ENCODE measurements at regions not wholly inside any gene's neighbourhood (a gene's known extent, or its start where the extent isn't known, plus 50 kb on each side); places are given as distances from the start of the nearest gene placed in this dataset.

- Histone ChIP-seq H3K36me3 (ENCODE audit: control insufficient read depth, low read depth, low read length) (no peaks in the 10 kb centered on the region), H3K4me1 (ENCODE audit: control insufficient read depth, low read depth, low read length) (no peaks in the 10 kb centered on the region), H3K27ac (ENCODE audit: low read length) (no peak overlapping the region), H3K4me3 (ENCODE audit: low read length) (no peak overlapping the region), H3K9ac (ENCODE audit: low read length) (no peak overlapping the region), H3K9me3 (ENCODE audit: control insufficient read depth, low read depth, low read length) (no peaks in the 10 kb centered on the region), H3K27me3 (ENCODE audit: control insufficient read depth, insufficient read depth, low read length) (no peaks in the 10 kb centered on the region)
Measured at GRCh38 chr16:86376837-86377236, 133.5 kb upstream of the FOXF1 start.

GRCh38 chr16:86377251-86378022 is 132.9 kb upstream of the FOXF1 start:
- Histone ChIP-seq H3K4me1 (ENCODE audit: control insufficient read depth, low read depth, low read length) (no peaks in the 10 kb centered on the region), H3K27me3 (ENCODE audit: control insufficient read depth, insufficient read depth, low read length) (no peaks in the 10 kb centered on the region), H3K9me3 (ENCODE audit: control insufficient read depth, low read depth, low read length) (no peaks in the 10 kb centered on the region), H3K4me3 (ENCODE audit: low read length) (no peak overlapping the region), H3K36me3 (ENCODE audit: control insufficient read depth, low read depth, low read length) (no peaks in the 10 kb centered on the region), H3K27ac (ENCODE audit: low read length) (no peak overlapping the region), H3K9ac (ENCODE audit: low read length) (no peak overlapping the region)

- Histone ChIP-seq H3K9me3 (ENCODE audit: control insufficient read depth, low read depth, low read length) (no peaks in the 10 kb centered on the region), H3K27me3 (ENCODE audit: control insufficient read depth, insufficient read depth, low read length) (no peaks in the 10 kb centered on the region), H3K9ac (ENCODE audit: low read length) (no peak overlapping the region), H3K27ac (ENCODE audit: low read length) (no peak overlapping the region), H3K36me3 (ENCODE audit: control insufficient read depth, low read depth, low read length) (no peaks in the 10 kb centered on the region), H3K4me3 (ENCODE audit: low read length) (no peak overlapping the region), H3K4me1 (ENCODE audit: control insufficient read depth, low read depth, low read length) (no peaks in the 10 kb centered on the region)
Measured at GRCh38 chr16:86378128-86378527, 132.2 kb upstream of the FOXF1 start.

- no peaks in the 10 kb centered on the region for H3K27me3 ChIP-seq (ENCODE audit: control insufficient read depth, insufficient read depth, low read length)
- H3K9me3 ChIP-seq (ENCODE audit: control insufficient read depth, low read depth, low read length), result no peaks in the 10 kb centered on the region
- H3K27ac ChIP-seq (ENCODE audit: low read length), result no peak overlapping the region
- H3K36me3 ChIP-seq (ENCODE audit: control insufficient read depth, low read depth, low read length), result no peaks in the 10 kb centered on the region
- no peak overlapping the region for H3K4me3 ChIP-seq (ENCODE audit: low read length)
- no peak overlapping the region for H3K9ac ChIP-seq (ENCODE audit: low read length)
- H3K4me1 ChIP-seq (ENCODE audit: control insufficient read depth, low read depth, low read length), result peaks cover 3% of the 10 kb centered on the region
Measured at GRCh38 chr16:86378831-86379504, 131.4 kb upstream of the FOXF1 start.

GRCh38 chr16:86379505-86379846 is 130.9 kb upstream of the FOXF1 start:
- Histone ChIP-seq H3K27me3 (ENCODE audit: control insufficient read depth, insufficient read depth, low read length) (no peaks in the 10 kb centered on the region), H3K9ac (ENCODE audit: low read length) (no peak overlapping the region), H3K4me1 (ENCODE audit: control insufficient read depth, low read depth, low read length) (peaks cover 5% of the 10 kb centered on the region), H3K36me3 (ENCODE audit: control insufficient read depth, low read depth, low read length) (no peaks in the 10 kb centered on the region), H3K4me3 (ENCODE audit: low read length) (no peak overlapping the region), H3K27ac (ENCODE audit: low read length) (no peak overlapping the region), H3K9me3 (ENCODE audit: control insufficient read depth, low read depth, low read length) (no peaks in the 10 kb centered on the region)

DNA sequence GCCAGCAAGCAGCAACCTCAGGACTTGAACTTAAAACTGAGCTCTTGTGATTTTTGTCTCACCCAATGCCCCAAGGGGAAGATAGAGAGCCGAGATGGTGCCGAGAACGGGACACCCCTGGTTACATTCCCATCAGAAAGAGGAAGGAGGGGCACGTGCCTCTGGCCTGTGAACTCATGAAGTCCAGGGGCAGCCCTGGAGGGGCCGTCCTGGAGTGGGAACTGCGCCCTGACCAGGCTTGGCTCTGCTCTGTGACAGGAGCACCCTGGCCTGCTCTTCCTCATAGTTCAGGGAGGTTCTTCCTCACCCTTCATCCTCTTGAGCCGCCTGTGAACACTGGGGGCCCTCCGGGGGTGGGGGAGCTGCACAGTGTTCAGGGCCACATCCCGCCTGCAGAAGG is 130.3 kb upstream of the FOXF1 start:
- Histone ChIP-seq H3K27me3 (ENCODE audit: control insufficient read depth, insufficient read depth, low read length) (no peaks in the 10 kb centered on the region), H3K36me3 (ENCODE audit: control insufficient read depth, low read depth, low read length) (no peaks in the 10 kb centered on the region), H3K9me3 (ENCODE audit: control insufficient read depth, low read depth, low read length) (no peaks in the 10 kb centered on the region), H3K27ac (ENCODE audit: low read length) (no peak overlapping the region), H3K4me1 (ENCODE audit: control insufficient read depth, low read depth, low read length) (peaks cover 5% of the 10 kb centered on the region), H3K9ac (ENCODE audit: low read length) (no peak overlapping the region), H3K4me3 (ENCODE audit: low read length) (no peak overlapping the region)

DNA sequence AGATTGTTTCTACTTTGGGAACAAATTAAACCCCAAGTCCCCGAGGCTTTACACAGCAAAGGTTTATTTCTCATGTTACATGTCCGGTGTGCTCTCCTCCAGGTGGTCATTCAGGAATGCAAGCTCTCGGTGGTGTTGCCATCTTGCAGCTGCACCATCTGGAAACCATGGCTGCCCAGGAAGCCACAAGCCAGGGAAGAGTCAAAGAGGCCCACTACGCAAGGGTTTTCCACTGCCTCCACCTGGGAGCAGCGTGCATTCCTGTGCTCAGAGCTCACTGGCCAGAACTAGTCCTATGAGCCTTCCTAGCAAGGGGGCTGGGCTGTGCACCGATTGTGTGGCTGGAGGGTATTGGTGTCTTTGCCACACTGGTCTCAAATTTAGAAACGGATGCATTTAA is 128.8 kb upstream of the FOXF1 start:
- no peak overlapping the region for H3K27ac ChIP-seq (ENCODE audit: low read length)
- no peak overlapping the region for H3K9ac ChIP-seq (ENCODE audit: low read length)
- no peaks in the 10 kb centered on the region for H3K27me3 ChIP-seq (ENCODE audit: control insufficient read depth, insufficient read depth, low read length)
- no peak overlapping the region for H3K4me3 ChIP-seq (ENCODE audit: low read length)
- no peaks in the 10 kb centered on the region for H3K9me3 ChIP-seq (ENCODE audit: control insufficient read depth, low read depth, low read length)
- H3K4me1 ChIP-seq (ENCODE audit: control insufficient read depth, low read depth, low read length), result peaks cover 5% of the 10 kb centered on the region
- H3K36me3 ChIP-seq (ENCODE audit: control insufficient read depth, low read depth, low read length), result no peaks in the 10 kb centered on the region

DNA sequence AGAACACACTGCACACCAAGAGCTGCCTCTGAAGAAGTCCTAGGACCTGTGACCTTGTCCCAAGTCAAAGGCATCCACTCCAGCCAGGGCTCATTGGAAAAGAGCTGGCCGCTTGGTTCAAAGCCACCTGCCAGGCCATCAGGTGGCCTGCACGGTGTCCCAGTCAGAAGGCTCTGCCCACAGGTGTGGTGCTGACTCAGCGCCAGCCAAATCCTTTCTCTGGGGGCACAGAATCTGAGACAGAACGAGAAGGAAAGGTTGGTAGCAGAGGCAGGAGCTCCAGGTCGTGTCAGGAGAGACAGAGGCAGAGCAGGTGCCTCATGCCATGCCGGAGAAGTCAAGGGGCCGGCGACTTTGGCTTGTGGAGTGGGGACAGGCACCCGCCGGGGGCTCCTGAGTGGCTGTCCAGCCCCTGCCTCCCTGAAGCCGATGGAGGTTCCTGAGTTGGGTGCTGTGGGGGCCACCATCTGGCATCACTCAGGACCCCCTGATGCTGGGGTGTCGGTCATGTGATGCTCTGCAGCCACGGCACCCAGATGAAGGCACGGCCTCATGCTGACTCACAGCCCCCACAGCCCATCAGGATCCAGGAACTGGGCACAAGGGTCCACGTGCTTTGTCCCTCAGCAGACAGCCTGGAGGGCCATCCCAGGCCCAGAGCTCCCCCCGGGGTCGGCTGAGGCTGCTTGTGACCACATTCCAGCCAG is 128.1 kb upstream of the FOXF1 start:
- Histone ChIP-seq H3K9ac (ENCODE audit: low read length) (no peak overlapping the region), H3K4me3 (ENCODE audit: low read length) (no peak overlapping the region), H3K27me3 (ENCODE audit: control insufficient read depth, insufficient read depth, low read length) (no peaks in the 10 kb centered on the region), H3K4me1 (ENCODE audit: control insufficient read depth, low read depth, low read length) (peaks cover 5% of the 10 kb centered on the region), H3K36me3 (ENCODE audit: control insufficient read depth, low read depth, low read length) (no peaks in the 10 kb centered on the region), H3K27ac (ENCODE audit: low read length) (no peak overlapping the region), H3K9me3 (ENCODE audit: control insufficient read depth, low read depth, low read length) (no peaks in the 10 kb centered on the region)

DNA sequence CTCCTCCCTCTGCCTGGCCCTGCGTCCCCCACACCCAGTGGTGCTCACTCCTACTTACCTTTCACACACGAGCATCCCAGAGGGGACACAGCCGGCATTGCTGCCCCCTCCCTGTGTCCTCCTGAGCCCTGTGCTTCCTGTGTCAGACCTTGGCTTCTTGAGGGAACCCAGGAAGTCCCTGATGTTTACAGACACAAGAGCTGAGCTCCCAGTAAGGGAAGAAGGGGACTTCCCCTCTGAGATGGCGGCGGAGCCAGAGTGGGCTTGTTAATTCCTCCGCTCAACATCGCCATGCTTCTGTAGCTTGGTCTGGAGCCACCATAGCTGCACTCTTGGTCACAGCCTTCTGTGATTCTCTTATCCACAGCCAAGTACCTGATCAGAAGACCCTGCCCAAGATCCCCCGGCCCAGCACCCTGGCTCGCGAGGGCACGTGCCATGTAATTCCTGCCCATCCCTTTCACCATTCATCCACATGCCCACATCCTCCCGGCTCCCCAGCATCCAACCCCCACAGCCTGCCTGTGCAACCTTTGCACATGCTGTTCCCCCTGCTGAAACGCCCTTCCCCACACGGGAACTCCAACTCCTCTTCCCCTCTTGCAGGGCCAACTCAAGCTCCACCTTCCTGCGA is 127.4 kb upstream of the FOXF1 start:
- no peaks in the 10 kb centered on the region for H3K9me3 ChIP-seq (ENCODE audit: control insufficient read depth, low read depth, low read length)
- H3K27me3 ChIP-seq (ENCODE audit: control insufficient read depth, insufficient read depth, low read length), result no peaks in the 10 kb centered on the region
- no peak overlapping the region for H3K4me3 ChIP-seq (ENCODE audit: low read length)
- H3K4me1 ChIP-seq (ENCODE audit: control insufficient read depth, low read depth, low read length), result peaks cover 5% of the 10 kb centered on the region
- H3K9ac ChIP-seq (ENCODE audit: low read length), result no peak overlapping the region
- H3K27ac ChIP-seq (ENCODE audit: low read length), result no peak overlapping the region
- no peaks in the 10 kb centered on the region for H3K36me3 ChIP-seq (ENCODE audit: control insufficient read depth, low read depth, low read length)

- Histone ChIP-seq H3K36me3 (ENCODE audit: control insufficient read depth, low read depth, low read length) (no peaks in the 10 kb centered on the region), H3K27ac (ENCODE audit: low read length) (no peak overlapping the region), H3K9ac (ENCODE audit: low read length) (no peak overlapping the region), H3K4me1 (ENCODE audit: control insufficient read depth, low read depth, low read length) (peaks cover 5% of the 10 kb centered on the region), H3K27me3 (ENCODE audit: control insufficient read depth, insufficient read depth, low read length) (no peaks in the 10 kb centered on the region), H3K4me3 (ENCODE audit: low read length) (no peak overlapping the region), H3K9me3 (ENCODE audit: control insufficient read depth, low read depth, low read length) (no peaks in the 10 kb centered on the region)
Measured at GRCh38 chr16:86383488-86384262, 126.7 kb upstream of the FOXF1 start.

DNA sequence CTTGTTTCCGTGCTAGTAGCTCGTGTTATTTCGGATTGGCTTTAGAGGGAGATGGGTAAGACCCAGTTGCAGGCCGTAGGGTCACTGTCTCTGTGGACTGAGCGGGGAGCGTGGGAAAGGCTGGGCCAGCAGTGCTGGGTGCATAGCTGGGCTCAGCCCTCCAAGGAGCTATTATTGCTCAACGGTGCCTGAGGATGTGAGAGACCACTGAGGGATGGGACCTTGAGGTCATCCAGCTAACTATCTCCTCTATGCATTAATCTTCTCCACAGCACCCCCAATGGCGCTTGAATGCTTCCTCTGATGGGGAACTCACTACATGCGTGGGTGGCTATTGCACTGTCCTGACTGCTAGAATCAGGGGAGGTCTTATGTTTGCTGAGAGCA is 126.1 kb upstream of the FOXF1 start:
- no peaks in the 10 kb centered on the region for H3K27me3 ChIP-seq (ENCODE audit: control insufficient read depth, insufficient read depth, low read length)
- H3K4me1 ChIP-seq (ENCODE audit: control insufficient read depth, low read depth, low read length), result peaks cover 5% of the 10 kb centered on the region
- H3K9me3 ChIP-seq (ENCODE audit: control insufficient read depth, low read depth, low read length), result no peaks in the 10 kb centered on the region
- no peak overlapping the region for H3K4me3 ChIP-seq (ENCODE audit: low read length)
- H3K36me3 ChIP-seq (ENCODE audit: control insufficient read depth, low read depth, low read length), result no peaks in the 10 kb centered on the region
- no peak overlapping the region for H3K27ac ChIP-seq (ENCODE audit: low read length)
- no peak overlapping the region for H3K9ac ChIP-seq (ENCODE audit: low read length)

All from iPS-18a (cell line).